Caco-2 (cell line): ENCODE measurements at regions not wholly inside any gene's neighbourhood (a gene's known extent, or its start where the extent isn't known, plus 50 kb on each side); places are given as distances from the start of the nearest gene placed in this dataset.

Experiments
- BruUV-seq: library from RNA; stranded (reverse); fragments of 400-500 nt; replicated peaks from 2 replicates; lab custom pipeline; 2021; lab: Mats Ljungman, UMichigan
- CTCF ChIA-PET: fragments of 300-600 bp; sonication (Branson Sonifier 250); formaldehyde crosslinking; loops from one replicate; lab custom pipeline; 2022; ENCODE audit warnings: antibody characterized with exemption; lab: Charles Lee
- POLR2A ChIA-PET: fragments of 300-600 bp; sonication (Branson Sonifier 250); formaldehyde crosslinking; loops from one replicate; lab custom pipeline; 2022; ENCODE audit warnings: antibody characterized with exemption; lab: Charles Lee
- DNase-seq, 2 experiments: peaks; one replicate each; pipeline versions ENCODE4 v3.0.0 to v3.0.0-alpha.2; 2020 to 2022
- H3K27me3 ChIP-seq: replicated peaks from 2 replicates; pipeline ENCODE4 v1.6.0; 2011; ENCODE audit warnings: low read length; ENCODE audit not compliant: control insufficient read depth, insufficient read depth
- H3K36me3 ChIP-seq: 2 replicates; pipeline ENCODE4 v1.5.1; 2011; ENCODE audit warnings: low read length; ENCODE audit not compliant: control insufficient read depth, insufficient read depth
- H3K4me1 ChIP-seq: fragments of 250-450 bp; sonication (Bioruptor Pico); 2 replicates; pipeline ENCODE4 v1.5.1; 2020; ENCODE audit warnings: mild to moderate bottlenecking
- H3K4me3 ChIP-seq: 2 replicates; pipeline ENCODE4 v1.5.1; 2011; ENCODE audit warnings: low read depth, mild to moderate bottlenecking, control low read depth, low read length
- H3K9me3 ChIP-seq: fragments of 250-450 bp; sonication (Bioruptor Pico); 2 replicates; pipeline ENCODE4 v1.5.1; 2020; ENCODE audit warnings: mild to moderate bottlenecking, moderate library complexity
- H3K27ac Mint-ChIP-seq: one replicate; pipeline ENCODE4 v1.8.0; 2022; ENCODE audit warnings: mixed read lengths; ENCODE audit not compliant: unreplicated experiment
- H3K27me3 Mint-ChIP-seq: one replicate; pipeline ENCODE4 v1.8.0; 2022; ENCODE audit warnings: mixed read lengths; ENCODE audit not compliant: insufficient read depth, unreplicated experiment
- H3K36me3 Mint-ChIP-seq: one replicate; pipeline ENCODE4 v1.8.0; 2022; ENCODE audit warnings: mild to moderate bottlenecking, mixed read lengths; ENCODE audit not compliant: insufficient read depth, unreplicated experiment
- H3K4me1 Mint-ChIP-seq: one replicate; pipeline ENCODE4 v1.8.0; 2022; ENCODE audit warnings: low read depth, mixed read lengths; ENCODE audit not compliant: unreplicated experiment
- H3K4me3 Mint-ChIP-seq: one replicate; pipeline ENCODE4 v1.8.0; 2022; ENCODE audit warnings: mild to moderate bottlenecking, moderate library complexity, mixed read lengths; ENCODE audit not compliant: unreplicated experiment
- H3K9me3 Mint-ChIP-seq: one replicate; pipeline ENCODE4 v1.8.0; 2022; ENCODE audit warnings: mixed read lengths; ENCODE audit not compliant: unreplicated experiment
- CTCF ChIP-seq, 2 experiments: fragments of 200-600 bp in 1 of 2; IDR thresholded peaks; 1 replicate in 1 of 2; 2 replicates in 1 of 2; pipeline versions ENCODE4 v1.5.1 to v1.8.0; 2011 to 2022; ENCODE audit warnings: antibody characterized with exemption in 1 of 2, control low read depth in 1 of 2, inconsistent platforms in 1 of 2, low read depth in 1 of 2, low read length in 1 of 2, mild to moderate bottlenecking in 1 of 2, moderate library complexity in 1 of 2; ENCODE audit not compliant: insufficient read depth in 1 of 2, severe bottlenecking in 1 of 2, unreplicated experiment in 1 of 2
- intact Hi-C: fragments of 100-400 bp; cut with micrococcal nuclease; formaldehyde crosslinking; loops from one replicate; pipeline ENCODE4 v1.10.0; 2022; ENCODE audit not compliant: unreplicated experiment

DNA sequence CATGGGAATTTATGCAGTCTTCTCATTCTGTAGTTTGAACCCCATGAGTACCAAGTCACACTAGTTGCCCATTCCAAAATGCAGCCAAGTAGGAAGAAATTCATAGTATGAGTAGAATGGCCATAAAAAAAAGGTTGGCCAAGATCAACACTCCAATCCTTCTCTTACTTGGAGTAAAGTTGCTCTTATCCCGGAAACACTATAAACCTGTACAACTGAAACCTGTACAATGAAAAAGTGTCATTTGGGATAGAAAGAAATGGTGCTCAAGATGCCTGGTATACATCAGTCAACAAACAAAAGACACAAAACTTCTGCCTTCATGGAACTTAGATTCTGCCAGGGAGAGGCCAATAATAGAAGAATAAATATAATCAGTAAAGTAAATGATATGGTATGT is 325.0 kb downstream of the NFIB start:
- CTCF ChIA-PET, result interaction anchor here (0.6 kb wide), 1 partner anchor 148 kb away, joined by 3 read pairs; no protein-coding TSS in a partner anchor
- peaks cover 8% of the 10 kb centered on the region for H3K9me3 Mint-ChIP-seq
- DNase-seq, result no peak
- no peak overlapping the region for H3K27ac Mint-ChIP-seq
- Histone ChIP-seq H3K4me1 (no peaks in the 10 kb centered on the region), H3K4me3 (no peak overlapping the region), H3K36me3 (no peaks in the 10 kb centered on the region), H3K27me3 (no peaks in the 10 kb centered on the region), H3K9me3 (no peaks in the 10 kb centered on the region)
- POLR2A ChIA-PET, result no interaction called here
- no peak overlapping the region for H3K4me3 Mint-ChIP-seq
- no peaks in the 10 kb centered on the region for H3K27me3 Mint-ChIP-seq
- BruUV-seq, result no TSS peak
- no peaks in the 10 kb centered on the region for H3K4me1 Mint-ChIP-seq
- intact Hi-C loops, result no loop called here
- TF ChIP-seq CTCF (IDR thresholded peaks at IDR 0.05; ENCODE audit: insufficient read depth in 1 of 2, low read depth in 1 of 2, low read length in 1 of 2, severe bottlenecking in 1 of 2, unreplicated experiment in 1 of 2), result no peak
- no peaks in the 10 kb centered on the region for H3K36me3 Mint-ChIP-seq

GRCh38 chr9:13983607-13984006 is 330.3 kb downstream of the NFIB start:
- no TSS peak for BruUV-seq
- ChIA-PET POLR2A (no interaction called here), CTCF (no interaction called here)

GRCh38 chr9:13979941-13980318 is 334.0 kb downstream of the NFIB start:
- intact Hi-C loops, result no loop called here
- Histone ChIP-seq H3K36me3 (no peaks in the 10 kb centered on the region), H3K9me3 (no peaks in the 10 kb centered on the region), H3K27me3 (no peaks in the 10 kb centered on the region), H3K4me3 (no peak overlapping the region), H3K4me1 (no peaks in the 10 kb centered on the region)
- CTCF ChIA-PET, result no interaction called here
- no TSS peak for BruUV-seq
- Mint-ChIP-seq H3K4me3 (no peak overlapping the region), H3K9me3 (no peaks in the 10 kb centered on the region), H3K27ac (no peak overlapping the region), H3K4me1 (no peaks in the 10 kb centered on the region), H3K27me3 (no peaks in the 10 kb centered on the region), H3K36me3 (peaks cover 5% of the 10 kb centered on the region)
- no peak for DNase-seq
- POLR2A ChIA-PET, result no interaction called here
- no peak for TF ChIP-seq CTCF (IDR thresholded peaks at IDR 0.05; ENCODE audit: insufficient read depth in 1 of 2, low read depth in 1 of 2, low read length in 1 of 2, severe bottlenecking in 1 of 2, unreplicated experiment in 1 of 2)

More at GRCh38 chr9:13983607-13984006, 330.3 kb downstream of the NFIB start:
- no peaks in the 10 kb centered on the region for H3K27me3 Mint-ChIP-seq
- Histone ChIP-seq H3K4me3 (no peak overlapping the region), H3K9me3 (no peaks in the 10 kb centered on the region), H3K4me1 (no peaks in the 10 kb centered on the region), H3K27me3 (no peaks in the 10 kb centered on the region), H3K36me3 (no peaks in the 10 kb centered on the region)
- H3K27ac Mint-ChIP-seq, result no peak overlapping the region
- TF ChIP-seq CTCF (IDR thresholded peaks at IDR 0.05; ENCODE audit: insufficient read depth in 1 of 2, low read depth in 1 of 2, low read length in 1 of 2, severe bottlenecking in 1 of 2, unreplicated experiment in 1 of 2), result no peak
- peaks cover 8% of the 10 kb centered on the region for H3K9me3 Mint-ChIP-seq
- intact Hi-C loops, result no loop called here
- no peak for DNase-seq
- peaks cover 5% of the 10 kb centered on the region for H3K36me3 Mint-ChIP-seq
- no peak overlapping the region for H3K4me3 Mint-ChIP-seq
- no peaks in the 10 kb centered on the region for H3K4me1 Mint-ChIP-seq
